HL-60 (cell line): ENCODE measurements at regions not wholly inside any gene's neighbourhood (a gene's known extent, or its start where the extent isn't known, plus 50 kb on each side); places are given as distances from the start of the nearest gene placed in this dataset.

ENCODE experiments used
- DNase-seq, 2 experiments: peaks; one replicate each; pipeline ENCODE4 v3.0.0-alpha.2; 2010 to 2020; ENCODE audit warnings: low read depth in 1 of 2, low spot score in 1 of 2
- H3K27ac ChIP-seq: fragments of 250-450 bp; sonication (Bioruptor Pico); replicated peaks from 2 replicates; pipeline ENCODE4 v1.5.1; 2020; ENCODE audit warnings: mild to moderate bottlenecking, moderate library complexity
- H3K27me3 ChIP-seq: fragments of 250-450 bp; sonication (Bioruptor Pico); 2 replicates; pipeline ENCODE4 v1.5.1; 2021; ENCODE audit warnings: mild to moderate bottlenecking, moderate library complexity; ENCODE audit not compliant: insufficient read depth, poor library complexity, severe bottlenecking
- H3K4me3 ChIP-seq: replicated peaks from 2 replicates; pipeline ENCODE4 v1.5.1; 2011; ENCODE audit warnings: mild to moderate bottlenecking, control low read depth, low read length; ENCODE audit not compliant: insufficient read depth
- GABPA ChIP-seq: IDR thresholded peaks from 2 replicates; pipeline ENCODE4 v1.6.1; 2012; ENCODE audit warnings: low read depth
- POLR2AphosphoS5 ChIP-seq: IDR thresholded peaks from 2 replicates; pipeline ENCODE4 v1.6.1; 2012; ENCODE audit warnings: low read depth
- SPI1 ChIP-seq: IDR thresholded peaks from 2 replicates; pipeline ENCODE4 v1.6.1; 2012; ENCODE audit warnings: low read depth, mild to moderate bottlenecking, borderline replicate concordance
- TF ChIP-seq, protein P1 (sequence below): IDR thresholded peaks from one replicate; pipeline ENCODE4 v1.5.1; 2011; ENCODE audit warnings: low read length, control low read depth, inconsistent platforms; ENCODE audit not compliant: insufficient read depth
- TF ChIP-seq, protein P2 (sequence below): IDR thresholded peaks from 2 replicates; pipeline ENCODE4 v1.6.1; 2012; ENCODE audit warnings: low read depth; ENCODE audit not compliant: insufficient replicate concordance

DNA sequence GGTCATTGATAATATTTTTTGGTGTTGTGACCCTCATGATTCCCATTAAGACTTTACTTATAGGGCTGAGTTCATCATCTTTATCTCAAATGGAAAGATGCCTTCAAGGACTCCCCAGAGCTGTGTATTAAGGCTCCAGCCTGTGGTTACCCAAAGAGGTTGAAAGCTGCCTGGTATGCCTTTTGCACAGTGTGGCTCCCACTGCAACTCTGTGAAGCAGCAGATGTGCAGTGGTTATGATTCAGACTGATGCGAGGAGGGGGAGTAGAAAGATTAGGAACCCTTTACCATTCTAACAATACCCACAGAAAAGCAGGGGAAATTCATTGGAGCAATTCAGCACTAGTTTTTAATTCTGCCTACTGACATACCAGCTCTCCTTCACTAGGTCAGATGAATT lies 560.0 kb downstream of the INSC start:
- no peaks in the 10 kb centered on the region for H3K27me3 ChIP-seq
- DNase-seq, result no peak
- no peak for TF ChIP-seq SPI1
- TF ChIP-seq, protein P1, sequence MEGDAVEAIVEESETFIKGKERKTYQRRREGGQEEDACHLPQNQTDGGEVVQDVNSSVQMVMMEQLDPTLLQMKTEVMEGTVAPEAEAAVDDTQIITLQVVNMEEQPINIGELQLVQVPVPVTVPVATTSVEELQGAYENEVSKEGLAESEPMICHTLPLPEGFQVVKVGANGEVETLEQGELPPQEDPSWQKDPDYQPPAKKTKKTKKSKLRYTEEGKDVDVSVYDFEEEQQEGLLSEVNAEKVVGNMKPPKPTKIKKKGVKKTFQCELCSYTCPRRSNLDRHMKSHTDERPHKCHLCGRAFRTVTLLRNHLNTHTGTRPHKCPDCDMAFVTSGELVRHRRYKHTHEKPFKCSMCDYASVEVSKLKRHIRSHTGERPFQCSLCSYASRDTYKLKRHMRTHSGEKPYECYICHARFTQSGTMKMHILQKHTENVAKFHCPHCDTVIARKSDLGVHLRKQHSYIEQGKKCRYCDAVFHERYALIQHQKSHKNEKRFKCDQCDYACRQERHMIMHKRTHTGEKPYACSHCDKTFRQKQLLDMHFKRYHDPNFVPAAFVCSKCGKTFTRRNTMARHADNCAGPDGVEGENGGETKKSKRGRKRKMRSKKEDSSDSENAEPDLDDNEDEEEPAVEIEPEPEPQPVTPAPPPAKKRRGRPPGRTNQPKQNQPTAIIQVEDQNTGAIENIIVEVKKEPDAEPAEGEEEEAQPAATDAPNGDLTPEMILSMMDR, result no peak
- TF ChIP-seq, protein P2, sequence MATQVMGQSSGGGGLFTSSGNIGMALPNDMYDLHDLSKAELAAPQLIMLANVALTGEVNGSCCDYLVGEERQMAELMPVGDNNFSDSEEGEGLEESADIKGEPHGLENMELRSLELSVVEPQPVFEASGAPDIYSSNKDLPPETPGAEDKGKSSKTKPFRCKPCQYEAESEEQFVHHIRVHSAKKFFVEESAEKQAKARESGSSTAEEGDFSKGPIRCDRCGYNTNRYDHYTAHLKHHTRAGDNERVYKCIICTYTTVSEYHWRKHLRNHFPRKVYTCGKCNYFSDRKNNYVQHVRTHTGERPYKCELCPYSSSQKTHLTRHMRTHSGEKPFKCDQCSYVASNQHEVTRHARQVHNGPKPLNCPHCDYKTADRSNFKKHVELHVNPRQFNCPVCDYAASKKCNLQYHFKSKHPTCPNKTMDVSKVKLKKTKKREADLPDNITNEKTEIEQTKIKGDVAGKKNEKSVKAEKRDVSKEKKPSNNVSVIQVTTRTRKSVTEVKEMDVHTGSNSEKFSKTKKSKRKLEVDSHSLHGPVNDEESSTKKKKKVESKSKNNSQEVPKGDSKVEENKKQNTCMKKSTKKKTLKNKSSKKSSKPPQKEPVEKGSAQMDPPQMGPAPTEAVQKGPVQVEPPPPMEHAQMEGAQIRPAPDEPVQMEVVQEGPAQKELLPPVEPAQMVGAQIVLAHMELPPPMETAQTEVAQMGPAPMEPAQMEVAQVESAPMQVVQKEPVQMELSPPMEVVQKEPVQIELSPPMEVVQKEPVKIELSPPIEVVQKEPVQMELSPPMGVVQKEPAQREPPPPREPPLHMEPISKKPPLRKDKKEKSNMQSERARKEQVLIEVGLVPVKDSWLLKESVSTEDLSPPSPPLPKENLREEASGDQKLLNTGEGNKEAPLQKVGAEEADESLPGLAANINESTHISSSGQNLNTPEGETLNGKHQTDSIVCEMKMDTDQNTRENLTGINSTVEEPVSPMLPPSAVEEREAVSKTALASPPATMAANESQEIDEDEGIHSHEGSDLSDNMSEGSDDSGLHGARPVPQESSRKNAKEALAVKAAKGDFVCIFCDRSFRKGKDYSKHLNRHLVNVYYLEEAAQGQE, result no peak
- no peak for TF ChIP-seq POLR2AphosphoS5
- no peak for TF ChIP-seq GABPA

DNA sequence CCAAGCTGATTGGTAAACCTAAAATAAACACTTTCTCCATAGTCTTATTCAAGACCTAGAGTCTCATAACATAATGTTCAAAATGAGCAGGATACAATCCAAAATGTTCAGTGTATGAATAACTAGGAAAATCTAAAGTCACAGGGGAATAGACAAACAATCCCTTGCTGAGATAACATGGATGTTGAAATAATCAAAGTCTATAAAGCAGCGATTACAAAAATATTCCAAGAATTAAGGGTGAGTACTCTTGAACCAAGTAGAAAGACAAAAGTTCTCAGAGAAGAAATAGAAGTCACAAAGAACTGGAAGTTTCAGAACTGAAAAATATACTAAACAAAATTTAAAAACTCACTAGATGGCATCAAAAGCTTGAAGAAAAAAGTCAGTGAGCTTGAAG lies 561.0 kb downstream of the INSC start:
- H3K27me3 ChIP-seq, result no peaks in the 10 kb centered on the region
- TF ChIP-seq SPI1, result no peak
- H3K27ac ChIP-seq, result no peak overlapping the region
- no peak overlapping the region for H3K4me3 ChIP-seq
- no peak for DNase-seq

More for the DNA sequence above, 560.0 kb downstream of the INSC start:
- no peak overlapping the region for H3K4me3 ChIP-seq
- H3K27ac ChIP-seq, result no peak overlapping the region

DNA sequence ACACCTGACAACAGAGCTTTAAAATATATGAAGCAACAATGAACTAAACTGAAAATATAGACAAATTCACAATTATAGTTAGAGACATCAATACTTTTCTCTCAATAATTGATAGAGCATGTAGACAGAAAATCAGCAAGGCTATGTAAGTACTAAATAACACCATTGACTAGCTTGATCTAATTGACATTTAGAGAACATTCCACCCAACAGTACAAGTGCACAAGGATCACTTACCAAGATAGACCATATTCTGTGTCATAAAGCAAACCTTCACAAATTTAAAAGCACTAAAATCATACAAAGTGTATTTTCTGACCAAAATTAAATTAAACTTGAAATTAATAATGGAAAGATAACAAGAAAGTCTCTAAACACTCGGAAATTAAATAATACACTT lies 562.5 kb downstream of the INSC start:
- no peaks in the 10 kb centered on the region for H3K27me3 ChIP-seq
- no peak for TF ChIP-seq GABPA
- no peak for DNase-seq
- H3K27ac ChIP-seq, result no peak overlapping the region
- H3K4me3 ChIP-seq, result no peak overlapping the region

DNA sequence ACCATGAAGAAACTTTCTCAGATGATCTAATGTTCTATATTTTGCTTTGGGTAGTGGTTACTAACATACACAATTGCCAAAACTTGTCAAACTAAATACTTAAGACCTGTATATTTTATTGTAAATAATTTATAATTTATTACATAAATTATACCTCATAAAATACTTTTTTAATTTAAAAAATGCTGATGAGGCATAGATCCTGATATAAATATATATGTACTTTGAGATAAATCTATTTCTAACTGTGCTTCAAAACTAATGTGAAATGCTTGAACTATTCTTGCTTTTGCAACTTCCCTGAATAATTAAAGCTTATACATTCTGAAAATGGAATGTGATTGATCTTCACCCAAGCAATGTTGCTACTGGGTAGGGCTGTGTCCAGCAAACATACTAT lies 568.8 kb downstream of the INSC start:
- H3K27ac ChIP-seq, result no peak overlapping the region

More for the DNA sequence above, 568.8 kb downstream of the INSC start:
- H3K27me3 ChIP-seq, result no peaks in the 10 kb centered on the region
- no peak for DNase-seq
- TF ChIP-seq, protein P2, result no peak
- TF ChIP-seq POLR2AphosphoS5 (no peak), SPI1 (no peak), GABPA (no peak)
- TF ChIP-seq, protein P1, result no peak
- no peak overlapping the region for H3K4me3 ChIP-seq
